ENCODE measurements at regions not wholly inside any gene's neighbourhood (a gene's known extent, or its start where the extent isn't known, plus 50 kb on each side); places are given as distances from the start of the nearest gene placed in this dataset.

GRCh38 chr6:165191461-165191860 lies 117.9 kb downstream of the C6orf118 start:
- Mint-ChIP-seq H3K4me1 (ENCODE audit: low read depth) (no peaks in the 10 kb centered on the region), H3K27me3 (no peaks in the 10 kb centered on the region), H3K36me3 (ENCODE audit: low read depth) (no peaks in the 10 kb centered on the region), H3K9me3 (peaks cover 5% of the 10 kb centered on the region), H3K27ac (no peak overlapping the region), H3K4me3 (no peak overlapping the region)
- POLR2A ChIA-PET = no interaction called here
- Histone ChIP-seq H3K27ac (ENCODE audit: low read depth in 1 of 2, low read length in 2 of 2) (no peak overlapping the region), H3K27me3 (ENCODE audit: control insufficient read depth in 1 of 2, insufficient read depth in 2 of 2, low read length in 2 of 2) (no peaks in the 10 kb centered on the region), H3K36me3 (ENCODE audit: insufficient read depth, low read length) (no peaks in the 10 kb centered on the region), H3K9me3 (ENCODE audit: control insufficient read depth in 1 of 2, insufficient read depth in 1 of 2, low read length in 2 of 2) (peaks cover 0 to 2% of the 10 kb centered on the region in 2 experiments), H3K4me1 (ENCODE audit: insufficient read depth, low read length) (no peaks in the 10 kb centered on the region), H3K4me3 (ENCODE audit: low read length) (no peak overlapping the region)
- intact Hi-C loops (cut with DNase I, micrococcal nuclease) = no loop called here
- CTCF ChIA-PET = no interaction called here
- TF ChIP-seq, protein P1, sequence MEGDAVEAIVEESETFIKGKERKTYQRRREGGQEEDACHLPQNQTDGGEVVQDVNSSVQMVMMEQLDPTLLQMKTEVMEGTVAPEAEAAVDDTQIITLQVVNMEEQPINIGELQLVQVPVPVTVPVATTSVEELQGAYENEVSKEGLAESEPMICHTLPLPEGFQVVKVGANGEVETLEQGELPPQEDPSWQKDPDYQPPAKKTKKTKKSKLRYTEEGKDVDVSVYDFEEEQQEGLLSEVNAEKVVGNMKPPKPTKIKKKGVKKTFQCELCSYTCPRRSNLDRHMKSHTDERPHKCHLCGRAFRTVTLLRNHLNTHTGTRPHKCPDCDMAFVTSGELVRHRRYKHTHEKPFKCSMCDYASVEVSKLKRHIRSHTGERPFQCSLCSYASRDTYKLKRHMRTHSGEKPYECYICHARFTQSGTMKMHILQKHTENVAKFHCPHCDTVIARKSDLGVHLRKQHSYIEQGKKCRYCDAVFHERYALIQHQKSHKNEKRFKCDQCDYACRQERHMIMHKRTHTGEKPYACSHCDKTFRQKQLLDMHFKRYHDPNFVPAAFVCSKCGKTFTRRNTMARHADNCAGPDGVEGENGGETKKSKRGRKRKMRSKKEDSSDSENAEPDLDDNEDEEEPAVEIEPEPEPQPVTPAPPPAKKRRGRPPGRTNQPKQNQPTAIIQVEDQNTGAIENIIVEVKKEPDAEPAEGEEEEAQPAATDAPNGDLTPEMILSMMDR (IDR thresholded peaks at IDR 0.05) = no peak
- ATAC-seq (ENCODE audit: poor library complexity) (no peak), DNase-seq (no peak)

DNA sequence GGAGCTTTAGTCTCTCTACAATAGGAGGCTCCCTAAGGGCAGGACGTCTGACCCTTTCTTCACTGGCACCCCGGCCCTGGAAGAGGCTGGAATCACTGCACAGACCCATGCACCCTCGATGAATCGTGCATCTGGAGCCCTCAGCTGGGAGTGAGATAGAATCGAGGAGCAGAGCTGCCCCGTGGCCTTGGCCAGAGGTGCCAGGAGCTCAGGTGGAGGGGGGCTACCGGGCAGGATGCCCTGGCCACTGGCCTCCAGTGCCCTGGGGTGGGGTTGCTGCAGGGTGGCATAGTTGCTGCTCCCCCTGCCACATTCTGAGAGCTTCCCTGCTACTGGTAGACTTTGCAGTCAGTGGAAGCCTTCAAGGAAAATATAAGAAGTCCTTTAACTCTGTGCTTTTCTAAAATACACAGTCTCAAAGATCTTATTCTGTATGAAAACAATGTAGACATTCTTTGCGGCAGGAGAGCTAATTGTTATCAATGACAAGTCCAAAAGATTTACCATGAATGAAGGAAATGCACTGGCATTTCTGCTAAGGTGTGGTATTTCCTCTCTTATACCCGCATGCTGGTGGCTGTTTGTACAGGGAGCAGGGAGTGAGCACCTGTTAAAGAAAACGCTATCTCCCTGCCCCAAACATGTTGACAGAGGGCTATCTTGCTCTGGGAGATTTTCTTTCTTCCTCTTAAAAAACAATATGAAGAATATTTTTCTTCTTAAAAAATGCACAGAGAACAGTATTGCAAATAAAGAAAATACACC lies 122.8 kb downstream of the C6orf118 start:
- H3K9me3 ChIP-seq (ENCODE audit: control insufficient read depth in 1 of 2, insufficient read depth in 1 of 2, low read length in 2 of 2) = peaks cover 3 to 11% of the 10 kb centered on the region in 2 experiments
- no peak overlapping the region for H3K4me3 ChIP-seq (ENCODE audit: low read length)
- POLR2A ChIA-PET = no interaction called here
- DNase-seq = no peak
- no peaks in the 10 kb centered on the region for H3K36me3 Mint-ChIP-seq (ENCODE audit: low read depth)
- peaks cover 5% of the 10 kb centered on the region for H3K9me3 Mint-ChIP-seq
- no peaks in the 10 kb centered on the region for H3K27me3 ChIP-seq (ENCODE audit: control insufficient read depth in 1 of 2, insufficient read depth in 2 of 2, low read length in 2 of 2)
- CTCF ChIA-PET = no interaction called here
- H3K27ac ChIP-seq (ENCODE audit: low read depth in 1 of 2, low read length in 2 of 2) = no peak overlapping the region
- H3K27me3 Mint-ChIP-seq = no peaks in the 10 kb centered on the region
- no peak overlapping the region for H3K27ac Mint-ChIP-seq
- H3K36me3 ChIP-seq (ENCODE audit: insufficient read depth, low read length) = no peaks in the 10 kb centered on the region
- ATAC-seq (ENCODE audit: poor library complexity) = no peak
- intact Hi-C loops (cut with DNase I, micrococcal nuclease) = no loop called here
- no peak overlapping the region for H3K4me3 Mint-ChIP-seq
- TF ChIP-seq, protein P1 (IDR thresholded peaks at IDR 0.05) = no peak
- H3K4me1 ChIP-seq (ENCODE audit: insufficient read depth, low read length) = no peaks in the 10 kb centered on the region
- no peaks in the 10 kb centered on the region for H3K4me1 Mint-ChIP-seq (ENCODE audit: low read depth)

GRCh38 chr6:165186041-165186440 lies 123.4 kb downstream of the C6orf118 start:
- H3K36me3 Mint-ChIP-seq (ENCODE audit: low read depth) = no peaks in the 10 kb centered on the region
- ChIA-PET CTCF (no interaction called here), POLR2A (no interaction called here)
- H3K27ac ChIP-seq (ENCODE audit: low read depth in 1 of 2, low read length in 2 of 2) = no peak overlapping the region
- no peaks in the 10 kb centered on the region for H3K4me1 ChIP-seq (ENCODE audit: insufficient read depth, low read length)
- DNase-seq = no peak
- peaks cover 5% of the 10 kb centered on the region for H3K9me3 Mint-ChIP-seq
- H3K27ac Mint-ChIP-seq = no peak overlapping the region
- ATAC-seq (ENCODE audit: poor library complexity) = no peak
- H3K27me3 ChIP-seq (ENCODE audit: control insufficient read depth in 1 of 2, insufficient read depth in 2 of 2, low read length in 2 of 2) = no peaks in the 10 kb centered on the region
- intact Hi-C loops (cut with DNase I, micrococcal nuclease) = no loop called here
- no peaks in the 10 kb centered on the region for H3K36me3 ChIP-seq (ENCODE audit: insufficient read depth, low read length)
- H3K27me3 Mint-ChIP-seq = no peaks in the 10 kb centered on the region
- H3K9me3 ChIP-seq (ENCODE audit: control insufficient read depth in 1 of 2, insufficient read depth in 1 of 2, low read length in 2 of 2) = peaks cover 3 to 11% of the 10 kb centered on the region in 2 experiments
- no peak overlapping the region for H3K4me3 ChIP-seq (ENCODE audit: low read length)
- TF ChIP-seq, protein P1 (IDR thresholded peaks at IDR 0.05) = no peak
- H3K4me3 Mint-ChIP-seq = no peak overlapping the region
- H3K4me1 Mint-ChIP-seq (ENCODE audit: low read depth) = no peaks in the 10 kb centered on the region

Data from CD4-positive, alpha-beta T cell (primary cell).